Spleen (tissue), 11 donors: ENCODE measurements at regions not wholly inside any gene's neighbourhood (a gene's known extent, or its start where the extent isn't known, plus 50 kb on each side); places are given as distances from the start of the nearest gene placed in this dataset.

Experiments used
- DNase-seq: peaks from one replicate; pipeline ENCODE4 v3.0.0-alpha.2; 2020
- H3K27ac ChIP-seq, 8 donors: fragments of 200-600 bp; sonication (generic) in 7 of 8; 1 replicate in 4 of 8; 2 replicates in 4 of 8; pipeline versions ENCODE4 v1.5.0 to v1.8.0; 2016 to 2021; ENCODE audit warnings: inconsistent platforms in 4 of 8, mild to moderate bottlenecking in 4 of 8, moderate library complexity in 1 of 8
- H3K27me3 ChIP-seq, 7 donors: fragments of 200-600 bp; sonication (generic) in 6 of 7; replicated peaks in 1 of 7; 1 replicate in 4 of 7; 2 replicates in 3 of 7; pipeline versions ENCODE4 v1.5.0 to v1.8.0; 2016 to 2021; ENCODE audit warnings: inconsistent platforms in 3 of 7, mild to moderate bottlenecking in 1 of 7
- H3K36me3 ChIP-seq, 6 donors: fragments of 200-600 bp; sonication (generic) in 5 of 6; 1 replicate in 4 of 6; 2 replicates in 2 of 6; pipeline versions ENCODE4 v1.5.0 to v1.8.0; 2016 to 2021; ENCODE audit warnings: inconsistent platforms in 2 of 6
- H3K4me1 ChIP-seq, 6 donors: fragments of 200-600 bp; sonication (generic) in 5 of 6; 1 replicate in 3 of 6; 2 replicates in 3 of 6; pipeline versions ENCODE4 v1.5.0 to v1.8.0; 2016 to 2021; ENCODE audit warnings: inconsistent platforms in 3 of 6
- H3K4me3 ChIP-seq, 8 donors: fragments of 200-600 bp; sonication (generic) in 7 of 8; 1 replicate in 4 of 8; 2 replicates in 4 of 8; pipeline versions ENCODE4 v1.5.0 to v1.8.0; 2016 to 2021; ENCODE audit warnings: inconsistent platforms in 4 of 8, mild to moderate bottlenecking in 4 of 8, moderate library complexity in 2 of 8
- H3K9me3 ChIP-seq, 8 donors: fragments of 200-600 bp; sonication (generic) in 7 of 8; 1 replicate in 4 of 8; 2 replicates in 4 of 8; pipeline versions ENCODE4 v1.5.0 to v1.8.0; 2016 to 2021; ENCODE audit warnings: inconsistent platforms in 4 of 8
- CTCF ChIP-seq, 11 experiments: fragments of 200-600 bp in 7 of 11; fragments of 450-650 bp in 4 of 11; sonication (generic) in 4 of 11; IDR thresholded peaks in 8 of 11; conservative IDR thresholded peaks in 3 of 11; 1 replicate in 7 of 11; 2 replicates in 4 of 11; pipeline versions ENCODE4 v1.4.0 to v1.8.0; 2016 to 2021; ENCODE audit warnings: antibody characterized with exemption in 11 of 11, inconsistent platforms in 4 of 11, mild to moderate bottlenecking in 1 of 11
- POLR2A ChIP-seq, 3 donors: fragments of 450-650 bp; IDR thresholded peaks; one replicate each; pipeline ENCODE4 v1.5.1; 2017; ENCODE audit warnings: antibody characterized with exemption in 3 of 3, mild to moderate bottlenecking in 1 of 3
- POLR2AphosphoS5 ChIP-seq, 3 donors: sonication (generic); formaldehyde crosslinking; IDR thresholded peaks; one replicate each; pipeline ENCODE4 v1.5.1; 2017; ENCODE audit warnings: antibody characterized with exemption in 3 of 3
- WGBS, 5 donors: extraction: QIAGEN DNeasy Blood & Tissue Kit in 3 of 5; methylation state at CpG; one replicate each; pipeline versions ENCODE4 v1.1.5 to v1.1.7; 2013 to 2018; 5-methylcytosine and 5-hydroxymethylcytosine counted together
- intact Hi-C: fragments of 100-400 bp; cut with DNase I; formaldehyde crosslinking; loops from one replicate; pipeline ENCODE4 v1.15.0; 2023; ENCODE audit warnings: low total_unique reads
- donor health status: healthy with polysubstance abuse.
- donor health status: DM: no; HTN: no; CAD: no; lungs with moderate emphysema.
- donor health status: DM: no; HTN: no; CAD: no.
- donor health status: Bipolar disorder and iron deficiency.
- donor health status: healthy.
- donor health status: DM: no; HTN: no; CAD: no.
- donor health status: DM: yes; HTN: yes; CAD: no.

GRCh38 chr5:121489972-121490371, 361.7 kb upstream of the FTMT start:
- Histone ChIP-seq H3K4me1 (no peaks in the 10 kb centered on the region), H3K27me3 (no peaks in the 10 kb centered on the region), H3K36me3 (no peaks in the 10 kb centered on the region), H3K27ac (no peak overlapping the region), H3K9me3 (peaks cover 0 to 3% (median 0%) of the 10 kb centered on the region in 8 donors), H3K4me3 (no peak overlapping the region)
- DNase-seq = no peak
- intact Hi-C loops = no loop called here
- TF ChIP-seq POLR2A (IDR thresholded peaks at IDR 0.05) (no peak), CTCF (IDR thresholded peaks at IDR 0.05 in 8 of 11, conservative IDR thresholded peaks at IDR 0.05 in 3 of 11) (no peak), POLR2AphosphoS5 (IDR thresholded peaks at IDR 0.05) (no peak)

- intact Hi-C loops = no loop called here
- DNase-seq = no peak
- no peaks in the 10 kb centered on the region for H3K36me3 ChIP-seq
- TF ChIP-seq CTCF (IDR thresholded peaks at IDR 0.05 in 8 of 11, conservative IDR thresholded peaks at IDR 0.05 in 3 of 11) (no peak), POLR2AphosphoS5 (IDR thresholded peaks at IDR 0.05) (no peak), POLR2A (IDR thresholded peaks at IDR 0.05) (no peak)
- no peaks in the 10 kb centered on the region for H3K9me3 ChIP-seq
- no peak overlapping the region for H3K4me3 ChIP-seq
- 71 to 91% (median 74%) methylated on average over 1 of the region's 1 CpG for WGBS, 5 donors
- no peak overlapping the region for H3K27ac ChIP-seq
- H3K4me1 ChIP-seq = no peaks in the 10 kb centered on the region
- H3K27me3 ChIP-seq = no peaks in the 10 kb centered on the region
Measured at GRCh38 chr5:121497176-121497575, 354.5 kb upstream of the FTMT start.

DNA sequence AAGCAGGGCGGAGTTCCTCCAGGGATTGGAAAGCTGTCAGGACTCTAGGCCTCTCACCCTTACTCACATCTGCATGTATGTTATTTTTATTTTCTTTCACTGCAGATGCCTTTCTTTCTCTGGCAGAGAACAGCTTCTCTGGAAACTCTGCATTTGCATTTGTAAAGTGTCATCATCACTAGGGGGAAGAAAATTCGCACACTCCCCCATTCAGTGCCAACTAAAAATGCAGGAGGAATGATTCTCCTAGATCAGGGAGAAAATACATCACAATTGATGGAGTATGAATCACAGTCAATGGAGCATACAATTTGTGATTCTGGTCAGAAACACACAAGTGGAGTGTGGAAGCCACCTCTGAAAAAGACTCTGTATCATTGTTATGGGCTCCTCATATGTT, 351.4 kb upstream of the FTMT start:
- no peak for DNase-seq
- Histone ChIP-seq H3K9me3 (no peaks in the 10 kb centered on the region), H3K27me3 (no peaks in the 10 kb centered on the region), H3K4me3 (no peak overlapping the region), H3K4me1 (no peaks in the 10 kb centered on the region), H3K27ac (no peak overlapping the region), H3K36me3 (no peaks in the 10 kb centered on the region)
- intact Hi-C loops = no loop called here
- TF ChIP-seq CTCF (IDR thresholded peaks at IDR 0.05 in 8 of 11, conservative IDR thresholded peaks at IDR 0.05 in 3 of 11) (no peak), POLR2A (IDR thresholded peaks at IDR 0.05) (no peak), POLR2AphosphoS5 (IDR thresholded peaks at IDR 0.05) (no peak)
- WGBS, 5 donors = 66 to 83% (median 79%) methylated on average over 2 of the region's 2 CpGs

DNA sequence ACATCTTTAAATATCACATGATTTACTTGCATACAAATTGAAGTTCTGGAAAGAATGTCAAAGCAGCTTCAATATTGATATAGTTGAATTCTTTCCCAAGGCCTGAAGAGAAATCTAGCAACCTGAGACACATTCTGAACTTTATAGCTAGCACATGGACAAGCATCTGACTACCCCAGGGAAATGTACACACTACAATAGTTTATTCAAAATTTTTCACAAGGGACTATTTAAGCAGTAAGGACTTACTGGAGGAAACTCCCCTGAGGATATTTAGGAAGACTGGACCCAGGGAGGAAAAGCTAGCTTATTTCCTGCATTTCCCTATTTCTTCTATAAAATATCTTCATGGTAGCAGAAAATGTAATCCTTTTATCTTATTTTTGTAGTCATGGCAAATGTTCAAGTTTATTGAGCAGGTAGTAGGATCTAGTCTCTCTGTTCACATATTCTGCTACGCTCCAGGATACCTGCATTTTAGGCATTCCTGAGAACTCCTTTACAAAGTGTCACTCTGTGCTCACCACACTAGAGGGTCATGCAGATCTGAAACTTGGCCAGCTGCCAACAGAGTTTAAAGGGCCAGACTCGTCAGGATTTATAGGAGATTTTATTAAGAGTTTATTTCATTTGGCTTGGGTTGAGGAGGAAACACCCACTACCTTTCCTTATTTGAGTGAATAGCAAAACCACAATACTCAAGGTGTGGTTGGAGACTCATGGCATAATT, 348.4 kb upstream of the FTMT start:
- Histone ChIP-seq H3K9me3 (no peaks in the 10 kb centered on the region), H3K36me3 (no peaks in the 10 kb centered on the region), H3K4me1 (no peaks in the 10 kb centered on the region), H3K27ac (no peak overlapping the region), H3K4me3 (no peak overlapping the region), H3K27me3 (no peaks in the 10 kb centered on the region)
- WGBS, 5 donors = 0 to 48% (median 21%) methylated on average over 2 of the region's 2 CpGs
- TF ChIP-seq POLR2AphosphoS5 (IDR thresholded peaks at IDR 0.05) = no peak
- TF ChIP-seq POLR2A (IDR thresholded peaks at IDR 0.05) = no peak
- TF ChIP-seq CTCF (IDR thresholded peaks at IDR 0.05 in 8 of 11, conservative IDR thresholded peaks at IDR 0.05 in 3 of 11) = no peak
- DNase-seq = no peak
- intact Hi-C loops = no loop called here
